ENCODE measurements at regions not wholly inside any gene's neighbourhood (a gene's known extent, or its start where the extent isn't known, plus 50 kb on each side); places are given as distances from the start of the nearest gene placed in this dataset.

- no peak for TF ChIP-seq CTCF (IDR thresholded peaks at IDR 0.05)
- H3K36me3 ChIP-seq = no peaks in the 10 kb centered on the region
- no peaks in the 10 kb centered on the region for H3K4me1 ChIP-seq
- no peaks in the 10 kb centered on the region for H3K27me3 ChIP-seq (ENCODE audit: low read depth)
- no peak for DNase-seq
- no peak overlapping the region for H3K4me3 ChIP-seq
- intact Hi-C loops (cut with DNase I) = no loop called here
- ATAC-seq = peak; percentile 11 to 45
- no peaks in the 10 kb centered on the region for H3K9me3 ChIP-seq
- H3K27ac ChIP-seq = no peak overlapping the region
These were observed 81.3 kb downstream of the METRNL start for GRCh38 chr17:83160443-83161297.

- no peaks in the 10 kb centered on the region for H3K4me1 ChIP-seq
- H3K4me3 ChIP-seq = no peak overlapping the region
- DNase-seq (no peak), ATAC-seq (peak; percentile 28 to 49)
- no peak overlapping the region for H3K27ac ChIP-seq
- no peaks in the 10 kb centered on the region for H3K27me3 ChIP-seq (ENCODE audit: low read depth)
- no peaks in the 10 kb centered on the region for H3K36me3 ChIP-seq
- intact Hi-C loops (cut with DNase I) = no loop called here
- no peak for TF ChIP-seq CTCF (IDR thresholded peaks at IDR 0.05)
- no peaks in the 10 kb centered on the region for H3K9me3 ChIP-seq
These were observed 82.1 kb downstream of the METRNL start for GRCh38 chr17:83161298-83162034.

- H3K9me3 ChIP-seq = no peaks in the 10 kb centered on the region
- no peak overlapping the region for H3K27ac ChIP-seq
- ATAC-seq (no peak), DNase-seq (no peak)
- intact Hi-C loops (cut with DNase I) = no loop called here
- H3K4me1 ChIP-seq = no peaks in the 10 kb centered on the region
- no peak overlapping the region for H3K4me3 ChIP-seq
- H3K36me3 ChIP-seq = no peaks in the 10 kb centered on the region
- no peaks in the 10 kb centered on the region for H3K27me3 ChIP-seq (ENCODE audit: low read depth)
- TF ChIP-seq CTCF (IDR thresholded peaks at IDR 0.05) = no peak
These were observed 82.8 kb downstream of the METRNL start for GRCh38 chr17:83162035-83162745.

GRCh38 chr17:83164490-83164889 is 85.1 kb downstream of the METRNL start:
- Histone ChIP-seq H3K27ac (no peak overlapping the region), H3K36me3 (no peaks in the 10 kb centered on the region), H3K4me1 (no peaks in the 10 kb centered on the region), H3K9me3 (no peaks in the 10 kb centered on the region), H3K4me3 (no peak overlapping the region), H3K27me3 (ENCODE audit: low read depth) (no peaks in the 10 kb centered on the region)
- no peak for DNase-seq
- intact Hi-C loops (cut with DNase I) = no loop called here
- no peak for ATAC-seq
- TF ChIP-seq CTCF (IDR thresholded peaks at IDR 0.05) = no peak

- DNase-seq (no peak), ATAC-seq (no peak)
- Histone ChIP-seq H3K4me3 (no peak overlapping the region), H3K36me3 (no peaks in the 10 kb centered on the region), H3K4me1 (no peaks in the 10 kb centered on the region), H3K9me3 (no peaks in the 10 kb centered on the region), H3K27me3 (ENCODE audit: low read depth) (no peaks in the 10 kb centered on the region), H3K27ac (no peak overlapping the region)
- intact Hi-C loops (cut with DNase I) = no loop called here
- no peak for TF ChIP-seq CTCF (IDR thresholded peaks at IDR 0.05)
These were observed 91.3 kb downstream of the METRNL start for GRCh38 chr17:83170571-83171260.
